ENCODE measurements at regions not wholly inside any gene's neighbourhood (a gene's known extent, or its start where the extent isn't known, plus 50 kb on each side); places are given as distances from the start of the nearest gene placed in this dataset.
"Not testable (repeated sequence)": the region's sequence is repeated elsewhere in the genome, so short reads cannot be mapped to it uniquely, and the experiment has no call there.

DNA sequence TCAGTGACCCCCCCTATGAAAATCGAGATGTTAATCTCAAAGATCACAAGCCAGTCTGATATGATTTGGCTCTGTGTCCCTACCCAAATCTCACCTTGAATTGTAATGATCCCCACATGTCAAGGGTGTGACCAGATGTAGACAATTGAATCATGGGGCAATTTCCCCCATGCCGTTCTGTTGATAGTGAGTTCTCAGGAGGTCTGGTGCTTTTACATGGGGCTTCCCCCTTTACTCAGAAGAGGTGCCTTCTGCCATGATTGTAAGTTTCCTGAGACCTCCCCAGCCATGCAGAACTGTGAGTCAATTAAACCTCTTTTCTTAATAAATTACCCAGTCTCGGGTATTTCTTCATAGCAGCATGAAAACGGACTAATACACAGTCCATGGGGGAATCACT, 459.5 kb downstream of the MFSD1 start:
- TF ChIP-seq POLR2AphosphoS5 (IDR thresholded peaks at IDR 0.05) = not testable (repeated sequence)
- TF ChIP-seq, protein P1, sequence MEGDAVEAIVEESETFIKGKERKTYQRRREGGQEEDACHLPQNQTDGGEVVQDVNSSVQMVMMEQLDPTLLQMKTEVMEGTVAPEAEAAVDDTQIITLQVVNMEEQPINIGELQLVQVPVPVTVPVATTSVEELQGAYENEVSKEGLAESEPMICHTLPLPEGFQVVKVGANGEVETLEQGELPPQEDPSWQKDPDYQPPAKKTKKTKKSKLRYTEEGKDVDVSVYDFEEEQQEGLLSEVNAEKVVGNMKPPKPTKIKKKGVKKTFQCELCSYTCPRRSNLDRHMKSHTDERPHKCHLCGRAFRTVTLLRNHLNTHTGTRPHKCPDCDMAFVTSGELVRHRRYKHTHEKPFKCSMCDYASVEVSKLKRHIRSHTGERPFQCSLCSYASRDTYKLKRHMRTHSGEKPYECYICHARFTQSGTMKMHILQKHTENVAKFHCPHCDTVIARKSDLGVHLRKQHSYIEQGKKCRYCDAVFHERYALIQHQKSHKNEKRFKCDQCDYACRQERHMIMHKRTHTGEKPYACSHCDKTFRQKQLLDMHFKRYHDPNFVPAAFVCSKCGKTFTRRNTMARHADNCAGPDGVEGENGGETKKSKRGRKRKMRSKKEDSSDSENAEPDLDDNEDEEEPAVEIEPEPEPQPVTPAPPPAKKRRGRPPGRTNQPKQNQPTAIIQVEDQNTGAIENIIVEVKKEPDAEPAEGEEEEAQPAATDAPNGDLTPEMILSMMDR (IDR thresholded peaks at IDR 0.05; ENCODE audit: poor library complexity, severe bottlenecking) = not testable (repeated sequence)

Measured in neural cell (in vitro differentiated cells).